M059J (cell line): ENCODE measurements at regions not wholly inside any gene's neighbourhood (a gene's known extent, or its start where the extent isn't known, plus 50 kb on each side); places are given as distances from the start of the nearest gene placed in this dataset.
A peak's percentile ranks its signal among the peaks of the same experiment; 100 is the strongest.
"Not testable (repeated sequence)": the region's sequence is repeated elsewhere in the genome, so short reads cannot be mapped to it uniquely, and the experiment has no call there.

Experiments
- DNase-seq: peaks from one replicate; pipeline ENCODE4 v3.0.0-alpha.2; 2012; ENCODE audit warnings: low read depth

DNA sequence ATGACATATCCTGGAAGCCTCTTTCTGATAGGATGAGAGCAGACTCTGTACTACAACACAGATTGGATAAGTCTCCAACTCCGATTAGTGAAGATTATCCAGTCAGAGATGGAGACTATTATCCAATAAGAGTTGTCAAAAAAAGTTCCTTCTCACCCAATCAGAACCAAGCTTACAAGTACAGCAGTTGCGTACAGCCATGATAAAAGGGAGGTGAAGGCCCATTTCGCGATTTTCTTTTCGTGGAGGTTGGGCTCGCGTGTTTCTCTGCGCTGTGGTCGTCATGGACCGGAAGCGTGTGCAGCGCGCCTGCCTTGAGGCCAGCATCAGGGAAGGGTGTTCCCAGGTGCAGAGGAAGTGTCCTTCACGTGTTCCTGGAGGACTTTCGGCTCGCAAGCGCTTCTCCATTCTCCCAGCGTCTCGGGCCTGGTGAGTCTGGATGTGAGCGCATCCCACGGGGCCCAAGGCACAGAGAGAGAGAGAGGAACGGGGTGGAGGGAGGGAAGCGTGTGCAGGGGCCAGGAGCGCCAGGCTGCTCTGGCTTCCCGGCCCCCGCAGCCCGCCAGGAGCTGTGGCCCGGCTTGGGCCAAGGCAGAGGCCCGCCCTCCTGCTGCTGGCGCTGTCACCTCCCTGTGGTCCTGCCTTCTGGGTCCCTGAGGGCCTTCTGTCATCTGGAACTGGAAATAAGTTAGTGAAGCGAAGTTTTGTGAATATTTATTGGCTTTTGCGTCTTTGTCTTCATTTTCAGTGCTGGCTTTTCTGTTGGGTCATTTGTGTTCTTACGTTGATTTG, 53.9 kb downstream of the CDRT15L2 start:
- DNase-seq: not testable (repeated sequence)

DNA sequence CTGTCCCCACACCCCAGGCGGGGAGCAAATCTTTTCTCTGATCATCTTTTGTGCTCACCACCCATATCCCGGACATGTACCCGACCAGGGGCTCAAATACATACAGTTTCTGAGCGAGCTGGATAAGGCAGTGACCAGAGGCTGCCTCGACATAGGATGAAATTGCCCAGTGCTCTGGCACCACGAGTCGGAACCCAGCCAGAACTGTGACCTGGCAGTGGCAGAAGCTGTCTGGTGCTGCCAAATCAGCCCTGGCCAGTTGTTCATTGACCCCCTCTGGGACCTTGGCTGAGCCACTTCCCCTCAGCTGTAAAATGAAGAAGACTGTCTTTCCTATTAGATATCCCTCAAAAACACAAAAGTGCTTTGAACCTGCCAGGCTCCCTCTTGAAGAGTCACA, 60.6 kb downstream of the CDRT15L2 start:
- not testable (repeated sequence) for DNase-seq

DNA sequence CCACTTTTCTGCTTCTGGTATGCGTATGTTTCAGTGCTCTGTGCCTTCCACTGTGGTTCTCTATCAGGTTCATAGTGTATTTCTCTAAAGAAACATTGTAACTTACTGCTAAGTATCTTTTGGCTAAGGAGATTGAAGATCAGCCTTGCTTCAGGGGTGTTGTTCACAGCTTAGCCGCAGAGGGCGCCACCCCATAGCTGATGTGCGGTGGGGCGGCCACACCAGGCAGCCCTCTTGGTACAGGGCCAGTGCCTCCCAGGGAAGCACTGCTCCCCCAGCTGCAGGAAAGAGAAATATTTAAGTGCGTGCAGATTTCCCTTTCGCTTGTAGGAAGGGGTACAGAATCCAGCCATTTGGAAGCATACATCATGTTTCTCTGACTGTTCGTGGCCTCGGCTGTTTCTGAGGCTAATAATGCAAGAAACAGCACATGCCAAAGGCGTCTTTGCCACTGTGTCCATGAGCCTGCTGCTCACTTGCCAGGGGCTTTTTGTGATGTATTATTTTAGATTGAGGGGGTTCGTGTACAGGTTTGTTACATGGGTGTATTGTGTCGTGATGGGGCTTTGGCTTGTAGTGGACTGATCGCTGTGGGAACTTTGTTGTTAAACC, 67.2 kb downstream of the CDRT15L2 start:
- DNase-seq: not testable (repeated sequence)

DNA sequence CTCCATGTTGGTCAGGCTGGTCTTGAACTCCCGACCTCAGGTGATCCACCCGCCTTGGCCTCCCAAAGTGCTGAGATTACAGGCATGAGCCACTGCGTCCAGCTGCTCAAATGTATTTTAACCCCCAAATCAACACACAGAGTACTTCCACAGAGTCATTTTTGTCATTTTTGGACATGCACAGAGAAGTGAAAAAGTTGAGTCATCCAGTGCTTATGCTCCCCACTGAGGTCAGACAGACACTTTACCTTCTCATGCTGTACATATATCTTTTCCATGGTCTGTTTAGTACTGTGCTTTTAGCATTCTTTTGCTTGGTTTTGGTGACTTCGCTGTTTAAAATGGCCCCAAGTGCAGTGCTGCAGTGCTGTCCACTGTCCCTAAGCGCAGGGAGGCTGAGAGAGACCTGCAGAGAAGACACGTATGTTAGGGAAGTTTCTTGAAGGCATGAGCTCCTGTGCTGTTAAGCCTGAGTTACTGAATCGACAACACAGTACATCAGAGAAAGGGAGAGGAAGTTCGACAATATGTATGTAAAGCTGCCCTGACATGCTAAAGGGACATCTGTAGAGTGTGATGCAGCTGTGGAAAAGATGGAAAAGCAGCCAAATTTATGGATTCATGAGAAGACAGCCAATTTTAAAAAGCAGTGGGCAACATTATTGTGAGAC, 69.7 kb downstream of the CDRT15L2 start:
- DNase-seq: not testable (repeated sequence)

DNA sequence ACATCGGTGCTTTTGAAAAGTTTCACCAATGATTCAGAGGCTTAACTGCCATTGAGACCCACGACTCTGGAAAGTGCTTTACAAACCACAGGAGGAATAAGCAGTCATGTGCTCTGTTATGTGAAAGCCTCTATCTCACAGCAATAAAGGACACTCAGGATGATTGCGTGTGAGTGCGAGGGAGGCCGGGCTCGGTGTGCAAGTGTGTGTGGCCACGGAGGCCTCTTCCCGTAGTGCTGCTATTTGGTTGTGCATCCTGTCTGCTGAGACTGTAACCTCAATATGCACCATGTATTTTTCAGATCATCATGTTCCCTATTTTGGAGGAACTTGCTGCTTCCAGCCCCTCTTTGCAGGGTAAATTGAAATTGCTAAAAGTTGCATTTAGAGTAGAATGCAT, 71.5 kb downstream of the CDRT15L2 start:
- not testable (repeated sequence) for DNase-seq

DNA sequence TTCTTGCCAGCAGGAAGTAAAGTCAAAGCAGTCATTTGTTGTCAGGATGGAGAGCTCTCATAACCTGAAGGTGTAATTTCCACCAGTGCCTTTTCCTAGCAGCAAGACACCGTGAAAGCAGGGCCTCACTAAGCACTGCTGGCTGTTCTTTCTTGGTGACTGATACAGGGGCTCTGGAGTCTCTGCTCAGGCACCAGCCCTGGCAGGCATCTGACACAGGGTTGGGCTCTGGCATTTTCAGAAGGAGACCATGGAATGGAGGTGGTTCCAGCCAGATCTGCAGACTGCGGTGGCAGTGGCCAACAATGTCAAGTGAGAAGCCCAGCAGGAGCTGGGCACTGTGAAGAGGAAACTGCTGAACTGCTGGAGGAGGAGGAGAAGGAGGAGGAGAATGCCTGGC, 72.2 kb downstream of the CDRT15L2 start:
- DNase-seq: not testable (repeated sequence)

DNA sequence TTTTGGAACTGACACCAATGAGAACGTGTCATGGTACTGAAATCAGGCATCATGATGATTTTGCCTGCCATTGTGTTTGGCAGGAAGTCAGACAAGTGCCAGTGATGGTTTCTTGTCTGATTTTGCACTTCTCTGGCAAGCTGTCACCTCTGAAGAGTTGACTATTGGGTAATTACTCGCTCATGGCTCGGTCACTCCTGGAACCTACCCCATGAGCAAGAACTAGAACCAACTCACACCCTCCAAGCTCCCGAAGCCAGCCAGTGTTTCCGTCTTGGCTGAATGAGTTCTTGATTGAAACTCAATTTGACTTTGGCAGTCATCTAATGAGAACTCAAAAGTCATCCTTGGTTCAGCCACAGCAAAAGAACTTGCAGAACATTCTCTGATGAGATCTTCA, 73.9 kb downstream of the CDRT15L2 start:
- not testable (repeated sequence) for DNase-seq

GRCh38 chr17:20654114-20654513, 74.6 kb downstream of the CDRT15L2 start:
- peak; percentile 22 for DNase-seq

GRCh38 chr17:20654575-20654974, 75.1 kb downstream of the CDRT15L2 start:
- DNase-seq: not testable (repeated sequence)

DNA sequence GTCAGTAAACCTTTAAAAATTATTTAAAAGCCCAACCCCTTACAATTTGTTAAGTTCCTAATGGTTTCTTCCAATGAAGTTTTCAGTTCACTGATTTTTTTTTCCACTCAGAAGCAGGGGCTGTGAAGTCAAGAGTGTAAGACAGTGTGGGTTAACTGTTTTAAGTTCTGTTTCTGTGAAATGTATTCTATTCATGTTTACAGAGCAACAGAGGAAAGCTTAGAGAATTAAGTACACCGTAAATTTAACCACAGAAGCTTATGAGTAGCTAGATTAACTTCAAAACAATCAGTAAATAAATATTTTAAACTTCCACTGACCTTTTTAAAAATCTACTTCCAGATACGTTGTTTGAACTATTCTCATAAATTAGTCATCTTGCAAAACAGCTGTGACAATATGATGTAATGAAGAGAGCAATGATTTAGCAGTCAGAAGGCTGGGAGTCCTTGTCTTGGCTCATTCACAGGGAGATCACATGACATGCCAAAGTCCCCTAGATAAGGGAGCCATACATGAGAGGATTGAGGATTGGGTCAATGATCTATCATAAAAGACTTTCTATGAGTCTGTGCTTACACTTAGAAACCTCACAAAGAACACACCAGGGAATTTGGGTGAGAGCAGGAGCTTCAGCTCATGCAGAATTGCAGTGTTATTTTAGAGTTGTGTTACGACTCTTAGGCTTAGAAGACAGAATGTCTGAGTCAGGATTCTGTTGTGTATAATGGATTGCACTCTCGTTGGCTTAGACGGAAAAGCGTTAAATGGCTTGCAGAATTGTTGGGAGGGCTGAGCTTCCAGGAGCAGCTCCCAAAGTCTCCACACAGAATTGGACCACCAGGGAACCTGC, 85.8 kb downstream of the CDRT15L2 start:
- DNase-seq: peak; percentile 10

- DNase-seq: not testable (repeated sequence)
Observed at GRCh38 chr17:20666689-20667088, 87.2 kb downstream of the CDRT15L2 start.

GRCh38 chr17:20667712-20668111, 88.2 kb downstream of the CDRT15L2 start:
- not testable (repeated sequence) for DNase-seq

DNA sequence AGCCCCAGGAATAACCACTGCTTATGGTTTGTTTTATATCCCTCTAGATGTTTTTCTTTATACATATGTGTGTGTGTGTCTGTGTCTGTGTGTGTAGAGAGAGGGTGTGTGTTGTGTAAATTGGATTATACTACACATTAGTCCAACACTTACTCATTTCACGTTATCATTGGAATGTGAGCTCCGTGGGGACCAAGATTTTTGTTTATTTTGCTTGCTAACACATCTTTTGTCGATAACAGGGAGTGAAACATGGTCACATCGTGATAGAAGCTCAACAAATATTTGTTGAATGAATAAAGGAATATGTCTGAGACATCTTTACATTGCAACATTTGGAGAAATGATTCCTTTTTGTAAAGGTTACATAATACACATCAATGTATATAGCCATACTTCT, 88.8 kb downstream of the CDRT15L2 start:
- DNase-seq: not testable (repeated sequence)

GRCh38 chr17:20668868-20669267, 89.3 kb downstream of the CDRT15L2 start:
- not testable (repeated sequence) for DNase-seq

- DNase-seq: not testable (repeated sequence)
Observed at GRCh38 chr17:20670506-20670905, 91.0 kb downstream of the CDRT15L2 start.

GRCh38 chr17:20674374-20674773, 94.8 kb downstream of the CDRT15L2 start:
- DNase-seq: not testable (repeated sequence)

DNA sequence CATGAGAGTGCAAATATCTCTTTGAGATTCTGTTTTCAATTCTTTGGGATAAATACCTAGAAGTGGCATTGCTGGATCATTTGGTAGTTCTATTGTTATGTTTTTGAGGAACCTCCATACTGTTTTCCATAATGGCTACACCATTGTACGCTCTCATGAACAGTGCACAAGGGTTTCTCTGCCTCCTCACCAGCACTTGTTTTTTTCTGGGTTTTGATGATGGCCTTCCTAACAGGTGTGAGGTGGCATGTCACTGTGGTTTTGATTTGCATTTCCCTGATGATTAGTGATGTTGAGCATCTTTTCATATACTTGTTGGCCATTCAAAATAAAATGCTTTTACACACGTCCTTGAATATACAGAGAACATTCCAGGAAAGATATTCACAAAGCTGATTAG, 96.2 kb downstream of the CDRT15L2 start:
- not testable (repeated sequence) for DNase-seq

GRCh38 chr17:20676656-20677055, 97.1 kb downstream of the CDRT15L2 start:
- not testable (repeated sequence) for DNase-seq

DNA sequence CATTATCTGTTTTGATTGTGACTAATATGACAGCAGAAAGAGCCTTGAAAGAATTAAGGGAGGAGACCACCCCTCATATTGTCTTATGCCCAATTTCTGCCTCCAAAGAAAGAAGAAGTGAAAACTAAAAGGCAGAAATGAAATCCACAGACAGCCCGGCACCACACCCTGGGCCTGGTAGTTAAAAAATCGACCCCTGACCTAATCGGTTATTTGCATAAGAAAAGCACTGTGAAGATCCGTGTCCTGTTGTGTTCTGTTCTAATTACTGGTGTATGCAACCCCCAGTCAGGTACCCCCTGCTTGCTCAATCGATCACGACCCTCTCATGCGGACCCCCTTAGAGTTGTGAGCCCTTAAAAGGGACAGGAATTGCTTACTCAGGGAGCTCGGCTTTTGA, 97.9 kb downstream of the CDRT15L2 start:
- not testable (repeated sequence) for DNase-seq

GRCh38 chr17:20678424-20678823, 98.9 kb downstream of the CDRT15L2 start:
- not testable (repeated sequence) for DNase-seq
